GM19438 (cell line): ENCODE measurements at regions not wholly inside any gene's neighbourhood (a gene's known extent, or its start where the extent isn't known, plus 50 kb on each side); places are given as distances from the start of the nearest gene placed in this dataset.
A peak's percentile ranks its signal among the peaks of the same experiment; 100 is the strongest.
"Not testable (repeated sequence)": the region's sequence is repeated elsewhere in the genome, so short reads cannot be mapped to it uniquely, and the experiment has no call there.

ENCODE experiments used
- ATAC-seq: cut with Tn5 transposase; IDR thresholded peaks from one replicate; pipeline ENCODE4 v1.9.1; 2021; ENCODE audit warnings: low read depth; ENCODE audit not compliant: unreplicated experiment

DNA sequence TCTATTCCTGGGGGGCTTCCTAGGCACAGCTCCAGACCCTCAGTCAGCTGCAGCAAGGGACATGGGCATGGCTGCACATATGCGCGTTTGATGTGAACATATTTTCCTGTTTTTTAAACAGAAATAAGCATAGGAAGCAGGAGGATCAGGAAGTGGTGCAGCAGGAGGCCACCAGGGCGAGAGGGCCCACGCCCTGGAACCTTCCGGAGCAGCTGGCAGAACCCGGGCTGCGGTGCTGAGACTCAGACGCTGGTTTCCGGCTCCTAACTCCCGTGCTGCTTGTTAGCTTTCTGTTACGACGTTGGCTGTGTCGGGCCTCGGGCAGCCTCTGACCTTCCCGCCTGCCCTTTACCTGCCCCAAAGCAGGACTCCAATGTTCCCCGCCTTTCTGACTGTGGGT lies 5399.5 kb upstream of the TPTE start:
- not testable (repeated sequence) for ATAC-seq

DNA sequence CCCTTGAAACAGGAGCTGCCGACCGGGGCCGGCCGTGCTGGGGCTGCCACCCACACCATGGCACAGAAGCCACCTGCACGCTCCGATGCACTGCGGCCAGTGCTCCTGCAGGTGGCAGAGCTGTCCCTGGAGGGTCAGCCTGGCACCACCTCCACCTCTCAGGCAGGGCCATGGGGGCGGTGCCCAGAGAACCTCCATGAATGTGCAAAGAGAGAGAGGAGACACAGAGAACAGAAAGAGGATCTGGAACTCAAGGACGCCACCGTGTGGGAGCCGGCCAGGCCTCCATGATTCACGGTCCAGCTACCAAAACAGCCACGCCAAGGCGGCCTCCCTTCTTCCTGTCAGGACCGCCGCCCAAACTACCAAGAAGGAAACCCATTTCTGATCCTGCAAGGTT lies 5397.7 kb upstream of the TPTE start:
- ATAC-seq, result peak; percentile 57

- peak; percentile 77 for ATAC-seq
These were observed 5393.1 kb upstream of the TPTE start for GRCh38 chr21:5128261-5128660.

GRCh38 chr21:5133824-5134223 lies 5387.6 kb upstream of the TPTE start:
- not testable (repeated sequence) for ATAC-seq

DNA sequence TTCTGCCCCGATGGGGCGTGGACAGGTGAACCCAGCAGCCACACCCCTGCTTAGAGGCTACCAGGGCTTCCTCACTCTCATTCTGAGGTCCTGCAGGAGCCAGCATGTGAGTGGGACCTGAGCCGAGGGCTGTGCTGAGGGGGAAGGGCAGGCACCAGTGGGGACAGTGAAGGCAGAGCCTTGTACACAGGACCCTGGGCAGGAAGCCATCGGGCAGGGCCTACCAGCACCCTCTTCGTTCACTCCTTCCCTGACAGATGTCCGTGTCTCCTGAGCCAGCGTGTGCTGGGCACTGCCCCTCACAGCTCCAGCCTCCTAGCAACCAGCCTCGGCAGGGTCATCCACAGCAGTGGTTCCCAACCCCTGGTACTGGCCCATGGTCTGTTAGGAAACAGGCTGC lies 5385.0 kb upstream of the TPTE start:
- not testable (repeated sequence) for ATAC-seq

- not testable (repeated sequence) for ATAC-seq
These were observed 5384.4 kb upstream of the TPTE start for GRCh38 chr21:5137006-5137405.

DNA sequence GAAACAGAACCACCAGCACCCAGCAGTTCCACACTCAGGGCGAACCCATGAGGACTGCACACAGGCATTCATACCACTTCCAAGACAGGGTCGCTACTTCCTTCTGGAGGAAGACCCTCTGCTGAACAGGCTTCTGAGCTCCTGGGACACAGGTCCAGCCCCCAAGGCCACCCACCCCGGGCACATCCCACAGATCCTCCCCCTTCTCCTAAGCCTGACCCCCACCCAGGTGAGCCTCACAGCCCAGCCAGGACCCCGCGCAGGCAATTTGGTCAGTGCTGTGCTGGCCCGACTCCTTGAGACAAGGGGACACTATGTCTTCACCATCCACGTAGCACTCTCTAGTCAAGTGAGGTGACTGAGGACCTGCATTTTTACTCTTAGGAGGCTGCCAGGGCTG lies 5382.7 kb upstream of the TPTE start:
- ATAC-seq, result not testable (repeated sequence)

DNA sequence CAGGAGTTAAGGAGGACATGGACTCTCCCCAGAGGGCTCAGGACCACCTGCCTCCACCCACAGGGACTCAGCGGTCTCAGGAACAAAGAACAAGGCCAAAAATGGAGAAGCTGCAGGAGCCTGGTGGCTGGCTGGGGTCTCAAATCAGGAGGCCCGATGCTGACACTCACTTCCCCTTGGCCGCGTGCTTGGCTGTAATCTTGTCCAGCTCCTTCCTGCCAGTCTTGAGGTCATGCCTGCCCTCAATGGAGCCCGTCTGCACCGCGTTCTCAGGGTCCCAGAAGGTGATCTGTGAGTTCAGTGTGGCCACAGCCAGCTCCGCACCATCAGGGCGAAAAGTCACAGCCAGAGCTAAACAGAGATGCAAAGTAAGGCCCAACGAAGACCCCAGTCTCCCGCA lies 5381.9 kb upstream of the TPTE start:
- not testable (repeated sequence) for ATAC-seq

GRCh38 chr21:5143011-5143410 lies 5378.4 kb upstream of the TPTE start:
- not testable (repeated sequence) for ATAC-seq

DNA sequence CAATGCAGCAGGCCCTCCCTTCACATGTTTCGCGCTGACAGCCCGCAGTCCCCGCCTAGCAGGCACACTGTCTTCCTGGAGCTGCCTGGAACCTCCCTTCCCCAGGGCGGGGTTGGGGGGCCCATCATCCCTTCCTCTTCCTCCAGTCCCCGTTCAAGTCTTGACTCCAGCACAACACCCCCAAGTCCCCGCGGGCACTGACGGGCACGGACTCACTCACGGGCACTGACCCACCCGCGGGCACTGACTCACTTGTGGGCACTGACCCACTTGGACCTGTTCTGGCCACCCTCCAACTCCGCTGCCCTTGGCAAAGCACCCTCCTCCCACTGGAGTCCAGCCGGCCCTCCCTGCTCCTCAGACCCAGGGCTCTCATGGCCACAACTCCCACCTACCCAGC lies 5376.7 kb upstream of the TPTE start:
- not testable (repeated sequence) for ATAC-seq

GRCh38 chr21:5147685-5148084 lies 5373.7 kb upstream of the TPTE start:
- ATAC-seq, result not testable (repeated sequence)

- not testable (repeated sequence) for ATAC-seq
These were observed 5372.2 kb upstream of the TPTE start for GRCh38 chr21:5149222-5149621.

GRCh38 chr21:5153842-5154640 lies 5367.3 kb upstream of the TPTE start:
- ATAC-seq, result not testable (repeated sequence)

GRCh38 chr21:5154641-5154982 lies 5366.8 kb upstream of the TPTE start:
- ATAC-seq, result peak; percentile 96

DNA sequence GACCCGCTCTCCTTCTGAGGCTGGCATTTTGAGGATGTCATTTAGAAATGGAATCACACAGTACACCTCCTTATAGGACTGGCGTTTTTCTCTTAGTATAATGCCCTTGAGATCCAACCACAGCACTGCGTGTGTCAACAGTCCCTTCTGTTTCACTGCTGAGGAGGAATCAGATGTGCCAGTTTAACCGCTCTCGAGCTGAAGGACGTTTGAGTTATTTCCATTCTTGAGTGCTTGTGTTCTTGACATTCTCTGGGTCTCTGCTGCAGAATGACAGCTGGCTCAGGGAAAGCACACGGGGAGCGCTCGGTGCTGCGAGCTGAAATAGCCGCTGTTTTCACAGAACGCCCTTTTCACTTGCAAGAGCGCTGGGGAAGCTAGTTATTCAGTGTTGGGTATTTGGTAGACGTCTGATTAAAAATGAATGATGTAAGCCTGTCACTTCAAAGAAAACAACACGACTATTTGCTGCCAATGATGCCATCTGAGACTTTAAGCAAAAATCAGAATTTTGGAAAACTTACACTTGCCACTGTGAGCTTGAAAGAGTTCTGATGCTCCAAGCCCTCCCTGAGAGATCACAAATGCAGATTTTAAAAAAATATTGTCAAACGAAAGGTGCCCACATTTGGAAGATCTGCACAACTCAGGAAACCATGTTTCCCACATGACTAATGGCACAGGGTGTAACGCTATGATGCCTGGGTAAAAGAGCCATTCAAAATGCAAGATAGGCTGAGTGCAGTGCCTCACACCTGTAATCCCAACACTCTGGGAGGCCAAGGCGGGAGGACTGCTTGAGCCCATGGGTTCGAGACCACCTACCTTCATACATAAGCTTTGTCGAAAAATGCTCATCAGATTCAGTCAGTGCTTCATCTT lies 5358.4 kb upstream of the TPTE start:
- ATAC-seq, result not testable (repeated sequence)

- not testable (repeated sequence) for ATAC-seq
These were observed 5355.6 kb upstream of the TPTE start for GRCh38 chr21:5165829-5166228.
